GM10266 (cell line): ENCODE measurements at regions not wholly inside any gene's neighbourhood (a gene's known extent, or its start where the extent isn't known, plus 50 kb on each side); places are given as distances from the start of the nearest gene placed in this dataset.

Experiments
- DNase-seq: peaks from one replicate; pipeline ENCODE4 v3.0.0; 2012; ENCODE audit errors: extremely low spot score
- TF ChIP-seq, protein P1 (sequence below): IDR thresholded peaks from 2 replicates; pipeline ENCODE4 v1.5.1; 2012; ENCODE audit warnings: mild to moderate bottlenecking, low read depth; ENCODE audit not compliant: control insufficient read depth, insufficient read depth; ENCODE audit errors: missing control alignments

DNA sequence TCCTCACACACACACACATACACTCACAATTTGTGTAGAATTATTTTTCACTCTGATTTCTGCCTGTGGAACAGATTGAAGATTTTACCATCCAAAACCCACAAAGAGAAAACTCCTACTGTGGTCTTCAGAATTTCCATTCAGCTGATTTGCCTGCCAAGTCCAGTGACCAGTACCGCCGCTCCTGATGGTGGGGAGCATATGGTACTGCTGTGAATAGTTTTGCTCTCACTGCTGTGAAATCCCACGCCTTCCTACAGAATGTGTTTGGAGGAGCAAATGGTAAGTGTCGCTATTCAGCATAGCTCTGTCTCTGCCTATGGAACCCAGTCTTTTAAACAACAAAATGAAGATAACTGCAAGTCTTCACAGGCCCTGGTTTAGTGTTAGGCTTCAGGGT lies 629.5 kb downstream of the LMO4 start:
- DNase-seq: no peak

DNA sequence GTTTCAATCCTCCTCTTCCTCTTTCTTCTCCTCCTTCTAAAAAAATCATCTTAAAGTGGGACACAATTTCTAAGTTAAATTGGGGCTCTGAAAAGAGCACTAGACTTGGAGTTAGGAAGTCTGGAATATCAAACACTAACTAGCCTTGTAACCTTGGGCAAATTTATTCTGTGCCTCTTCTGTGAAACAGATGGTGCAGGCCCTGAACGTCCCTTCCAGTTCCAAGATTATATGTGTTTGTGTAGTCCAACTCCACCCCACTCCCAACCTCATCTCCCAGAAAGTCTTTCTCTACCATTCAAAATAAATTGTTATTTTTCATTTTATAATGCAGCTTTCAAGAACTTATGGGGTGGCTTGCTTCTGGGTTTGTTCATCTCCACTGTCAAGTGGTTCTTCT lies 630.0 kb downstream of the LMO4 start:
- no peak for DNase-seq
- TF ChIP-seq, protein P1, sequence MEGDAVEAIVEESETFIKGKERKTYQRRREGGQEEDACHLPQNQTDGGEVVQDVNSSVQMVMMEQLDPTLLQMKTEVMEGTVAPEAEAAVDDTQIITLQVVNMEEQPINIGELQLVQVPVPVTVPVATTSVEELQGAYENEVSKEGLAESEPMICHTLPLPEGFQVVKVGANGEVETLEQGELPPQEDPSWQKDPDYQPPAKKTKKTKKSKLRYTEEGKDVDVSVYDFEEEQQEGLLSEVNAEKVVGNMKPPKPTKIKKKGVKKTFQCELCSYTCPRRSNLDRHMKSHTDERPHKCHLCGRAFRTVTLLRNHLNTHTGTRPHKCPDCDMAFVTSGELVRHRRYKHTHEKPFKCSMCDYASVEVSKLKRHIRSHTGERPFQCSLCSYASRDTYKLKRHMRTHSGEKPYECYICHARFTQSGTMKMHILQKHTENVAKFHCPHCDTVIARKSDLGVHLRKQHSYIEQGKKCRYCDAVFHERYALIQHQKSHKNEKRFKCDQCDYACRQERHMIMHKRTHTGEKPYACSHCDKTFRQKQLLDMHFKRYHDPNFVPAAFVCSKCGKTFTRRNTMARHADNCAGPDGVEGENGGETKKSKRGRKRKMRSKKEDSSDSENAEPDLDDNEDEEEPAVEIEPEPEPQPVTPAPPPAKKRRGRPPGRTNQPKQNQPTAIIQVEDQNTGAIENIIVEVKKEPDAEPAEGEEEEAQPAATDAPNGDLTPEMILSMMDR: no peak

More for the DNA sequence above, 629.5 kb downstream of the LMO4 start:
- TF ChIP-seq, protein P1: no peak

DNA sequence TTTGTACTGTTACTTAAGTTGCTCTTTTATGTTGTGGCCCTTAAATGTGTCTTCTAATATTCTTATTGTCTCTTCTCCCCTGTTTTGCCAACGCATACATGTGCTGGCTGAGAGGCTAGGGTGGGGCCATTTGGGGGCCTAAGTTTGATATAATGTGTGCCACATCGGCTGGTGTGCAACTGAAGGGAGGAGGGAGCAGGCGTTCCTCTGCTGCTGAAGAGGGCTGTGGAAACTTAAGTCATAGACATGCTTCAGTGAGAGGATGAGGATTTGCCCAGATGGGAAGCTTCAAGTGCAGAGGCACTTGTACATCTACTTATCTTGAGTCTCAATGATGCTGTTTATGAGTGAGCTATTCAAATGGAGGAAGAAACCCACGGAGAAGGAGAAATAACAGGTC lies 630.6 kb downstream of the LMO4 start:
- TF ChIP-seq, protein P1: no peak
- no peak for DNase-seq

DNA sequence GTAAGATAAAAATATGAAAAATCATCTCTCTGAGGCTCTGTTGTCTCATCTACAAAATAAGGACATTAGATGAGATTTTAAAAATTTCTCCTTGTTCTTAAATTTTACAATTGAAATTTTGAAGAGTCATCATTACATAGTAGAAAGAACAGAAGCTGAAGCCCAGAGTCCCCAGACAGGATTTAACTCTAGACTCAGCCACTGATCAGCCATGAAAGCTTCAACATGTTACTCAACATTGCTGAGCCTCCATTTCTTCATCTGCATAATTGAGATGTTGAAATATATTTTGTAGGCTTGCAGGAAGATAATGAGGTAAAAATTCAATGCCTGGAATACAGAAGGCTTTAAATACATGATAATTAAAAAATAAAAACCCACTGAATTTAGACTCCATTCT lies 633.3 kb downstream of the LMO4 start:
- TF ChIP-seq, protein P1: no peak
- DNase-seq: no peak

DNA sequence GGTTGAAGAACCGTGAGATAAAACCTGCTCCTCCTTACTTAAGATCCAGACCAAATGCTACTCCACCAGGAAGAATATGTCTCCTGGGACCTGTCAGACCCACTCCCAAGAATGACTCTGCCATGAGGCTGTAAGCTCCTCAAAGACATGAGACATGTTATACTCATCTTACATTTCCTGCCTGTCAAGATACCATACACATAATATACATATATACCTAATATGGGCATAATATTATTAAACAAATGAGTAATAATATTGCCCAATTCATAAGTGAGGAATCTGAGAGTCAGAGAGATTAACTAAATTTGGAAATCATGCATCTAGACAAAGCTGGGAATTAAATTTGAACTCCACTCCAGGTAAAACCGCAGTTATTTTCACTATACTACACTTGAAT lies 634.9 kb downstream of the LMO4 start:
- TF ChIP-seq, protein P1: no peak
- DNase-seq: no peak

DNA sequence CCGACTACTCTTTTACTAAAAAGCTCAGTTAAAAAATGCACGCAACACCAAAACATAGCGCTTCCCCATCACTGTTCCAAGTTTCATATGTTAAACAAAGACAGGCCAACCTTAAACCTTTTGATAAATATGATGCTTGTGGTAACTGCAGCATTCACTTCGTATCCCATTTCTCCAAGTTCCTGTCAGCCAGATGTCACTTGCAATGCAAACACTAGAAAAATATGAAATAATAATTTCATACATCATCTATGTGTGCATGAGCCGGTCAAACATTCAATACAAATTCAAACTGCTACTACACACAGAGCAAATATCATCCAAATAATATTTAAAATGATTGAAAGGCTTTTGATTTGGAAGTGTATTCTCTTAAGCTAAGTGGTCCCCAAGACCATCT lies 636.5 kb downstream of the LMO4 start:
- no peak for DNase-seq
- TF ChIP-seq, protein P1: no peak

DNA sequence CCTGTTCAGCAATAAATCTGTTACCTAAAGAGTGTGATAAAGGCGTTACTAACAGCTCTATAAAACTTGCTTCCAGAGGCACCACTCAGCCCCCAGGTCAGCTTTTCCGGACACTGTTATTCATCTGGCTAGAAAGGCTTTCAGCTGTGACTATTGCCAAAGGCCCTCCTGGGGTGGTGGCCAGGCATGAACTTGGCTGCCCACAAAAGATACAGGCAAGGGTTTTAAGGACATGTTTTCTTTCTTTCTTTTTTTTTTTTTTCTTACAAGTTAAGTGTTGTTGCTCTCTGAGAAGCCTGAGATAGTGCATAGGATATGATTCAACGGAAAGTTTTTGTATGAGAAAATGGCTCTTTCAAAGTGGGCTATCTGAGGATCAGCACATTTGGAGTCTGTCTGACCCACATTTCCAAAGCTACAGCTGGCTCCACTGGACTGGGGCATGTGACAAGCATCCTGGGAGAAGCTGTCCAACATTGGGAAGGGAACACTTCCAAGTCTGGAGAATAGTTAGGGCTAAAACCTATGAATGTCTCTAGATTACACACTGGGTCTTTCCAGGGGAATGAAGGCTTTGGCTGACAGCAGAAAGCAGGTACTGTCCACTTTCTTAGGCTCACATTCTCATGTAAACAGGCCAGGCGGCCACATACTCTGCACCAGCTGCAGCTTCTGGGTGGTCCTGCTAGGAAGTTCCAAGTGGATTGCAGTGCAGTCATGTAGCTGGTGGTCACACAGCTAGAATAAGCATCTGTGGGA lies 639.7 kb downstream of the LMO4 start:
- no peak for DNase-seq
- TF ChIP-seq, protein P1: no peak
